Astrocyte (in vitro differentiated cells and primary cell): ENCODE measurements at regions not wholly inside any gene's neighbourhood (a gene's known extent, or its start where the extent isn't known, plus 50 kb on each side); places are given as distances from the start of the nearest gene placed in this dataset.

Source experiments
- EZH2 ChIP-seq: IDR thresholded peaks from 2 replicates; pipeline ENCODE4 v1.6.1; 2012; ENCODE audit warnings: mild to moderate bottlenecking, low read length, inconsistent platforms; ENCODE audit not compliant: insufficient read depth
- TF ChIP-seq, protein P1 (sequence below): IDR thresholded peaks from 2 replicates; pipeline ENCODE4 v1.5.1; 2011; ENCODE audit warnings: low read depth, mild to moderate bottlenecking, inconsistent platforms, low read length, moderate library complexity; ENCODE audit not compliant: insufficient read depth

DNA sequence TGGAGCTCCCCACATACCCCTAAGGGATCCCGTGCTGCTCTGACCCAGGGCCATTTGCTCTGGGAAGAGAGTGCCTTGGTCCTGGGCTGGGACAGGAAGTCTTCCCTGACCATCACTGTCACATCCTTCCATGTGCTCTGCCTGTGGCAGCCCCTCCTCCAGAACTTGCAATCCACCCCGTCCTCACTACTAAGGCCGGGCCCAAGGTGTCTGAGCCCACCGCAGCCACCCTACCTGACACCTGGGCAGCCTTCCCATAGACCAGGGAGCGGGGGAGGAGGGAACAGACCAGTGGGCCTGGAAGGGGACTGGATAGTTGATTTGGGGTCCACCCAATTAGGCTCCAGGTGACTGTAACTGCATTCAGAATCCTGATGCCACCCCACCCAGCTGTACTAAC is 117.5 kb upstream of the CRHR1 start:
- TF ChIP-seq, protein P1, sequence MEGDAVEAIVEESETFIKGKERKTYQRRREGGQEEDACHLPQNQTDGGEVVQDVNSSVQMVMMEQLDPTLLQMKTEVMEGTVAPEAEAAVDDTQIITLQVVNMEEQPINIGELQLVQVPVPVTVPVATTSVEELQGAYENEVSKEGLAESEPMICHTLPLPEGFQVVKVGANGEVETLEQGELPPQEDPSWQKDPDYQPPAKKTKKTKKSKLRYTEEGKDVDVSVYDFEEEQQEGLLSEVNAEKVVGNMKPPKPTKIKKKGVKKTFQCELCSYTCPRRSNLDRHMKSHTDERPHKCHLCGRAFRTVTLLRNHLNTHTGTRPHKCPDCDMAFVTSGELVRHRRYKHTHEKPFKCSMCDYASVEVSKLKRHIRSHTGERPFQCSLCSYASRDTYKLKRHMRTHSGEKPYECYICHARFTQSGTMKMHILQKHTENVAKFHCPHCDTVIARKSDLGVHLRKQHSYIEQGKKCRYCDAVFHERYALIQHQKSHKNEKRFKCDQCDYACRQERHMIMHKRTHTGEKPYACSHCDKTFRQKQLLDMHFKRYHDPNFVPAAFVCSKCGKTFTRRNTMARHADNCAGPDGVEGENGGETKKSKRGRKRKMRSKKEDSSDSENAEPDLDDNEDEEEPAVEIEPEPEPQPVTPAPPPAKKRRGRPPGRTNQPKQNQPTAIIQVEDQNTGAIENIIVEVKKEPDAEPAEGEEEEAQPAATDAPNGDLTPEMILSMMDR: no peak
- no peak for TF ChIP-seq EZH2
